HUDEP-2 (cell line): ENCODE measurements at regions not wholly inside any gene's neighbourhood (a gene's known extent, or its start where the extent isn't known, plus 50 kb on each side); places are given as distances from the start of the nearest gene placed in this dataset.
"Not testable (repeated sequence)": the region's sequence is repeated elsewhere in the genome, so short reads cannot be mapped to it uniquely, and the experiment has no call there.

Source experiments
- DNase-seq, 76 experiments: peaks; one replicate each; lab custom pipeline; 2025; ENCODE audit not compliant: unreplicated experiment in 76 of 76; lab: John Stamatoyannopoulos, UW

DNA sequence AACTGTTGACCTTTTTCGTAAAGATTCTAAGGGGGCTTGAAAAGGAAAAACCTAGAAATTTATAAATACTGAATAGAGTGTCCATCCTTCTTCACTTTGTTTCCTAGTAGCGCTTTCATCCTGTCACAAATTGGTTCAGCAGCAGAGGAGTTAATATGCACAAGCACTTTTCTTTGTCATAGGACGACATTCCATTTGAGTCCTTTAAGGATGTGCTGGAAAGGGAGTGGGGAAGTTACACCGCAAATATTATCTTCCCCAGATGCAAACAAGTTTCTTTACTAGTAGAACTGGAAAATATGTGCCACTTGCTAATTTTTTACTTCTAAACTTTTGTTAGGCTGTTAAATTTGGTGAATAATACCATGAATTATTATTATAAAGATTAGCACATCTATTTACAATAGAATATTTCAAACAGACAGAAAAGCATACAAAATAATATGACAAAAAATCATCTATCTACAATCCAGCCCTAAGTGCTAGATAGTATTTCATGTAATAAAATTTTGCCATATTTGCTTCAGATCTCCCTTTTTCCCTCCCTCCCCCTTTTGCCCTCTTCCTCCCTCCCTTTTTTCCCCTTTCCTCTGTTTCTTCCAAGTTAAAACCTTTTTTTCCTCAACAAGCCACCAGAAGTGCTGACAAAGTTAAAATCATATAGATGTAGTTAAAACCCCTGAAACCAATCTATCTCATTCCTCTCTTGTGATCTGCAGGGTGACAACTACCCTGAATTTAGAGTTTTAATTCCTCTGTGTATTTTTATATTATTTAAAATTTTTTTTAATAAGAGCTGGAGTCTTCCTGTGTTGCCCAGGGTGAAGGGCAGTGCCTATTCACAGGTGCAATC lies 50.5 kb upstream of the MAP4K3 start:
- no peak for DNase-seq

DNA sequence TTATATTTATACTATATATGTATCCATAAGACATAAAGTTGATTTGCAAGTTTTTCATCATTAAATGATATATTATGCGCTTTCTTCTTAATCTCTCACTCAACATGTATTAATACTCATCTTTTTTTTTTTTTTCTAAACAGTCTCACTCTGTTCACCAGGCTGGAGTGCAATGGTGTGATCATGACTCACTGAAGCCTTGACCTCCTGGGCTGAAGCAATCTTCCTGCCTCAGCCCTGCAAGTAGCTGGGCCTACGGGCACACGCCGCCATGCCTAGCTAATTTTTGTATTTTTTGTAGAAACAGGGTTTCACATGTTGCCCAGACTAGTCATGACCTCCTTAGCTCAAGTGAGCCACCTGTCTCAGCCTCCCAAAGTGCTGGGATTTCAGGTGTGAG lies 51.4 kb upstream of the MAP4K3 start:
- DNase-seq, result peak in 1 of 76 experiments; percentile 3

DNA sequence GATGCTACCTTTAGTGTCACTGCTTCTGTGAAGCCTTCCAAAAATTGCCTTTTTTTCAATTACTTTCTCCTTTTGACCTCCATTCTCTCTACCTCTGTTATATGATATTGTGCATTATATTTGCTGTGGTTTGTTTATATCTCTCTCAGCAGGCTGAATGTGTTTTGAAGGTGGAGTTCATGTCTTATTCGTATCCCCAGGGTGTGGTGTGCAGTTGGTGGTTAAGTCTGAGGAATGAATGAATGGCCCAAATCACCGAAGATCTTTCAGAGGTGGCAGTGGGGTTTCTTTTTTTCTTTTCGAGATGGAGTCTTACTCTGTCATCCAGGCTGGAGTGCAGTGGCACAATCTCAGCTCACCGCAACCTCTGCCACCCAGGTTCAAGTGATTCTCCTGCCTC lies 53.5 kb upstream of the MAP4K3 start:
- DNase-seq, result no peak

DNA sequence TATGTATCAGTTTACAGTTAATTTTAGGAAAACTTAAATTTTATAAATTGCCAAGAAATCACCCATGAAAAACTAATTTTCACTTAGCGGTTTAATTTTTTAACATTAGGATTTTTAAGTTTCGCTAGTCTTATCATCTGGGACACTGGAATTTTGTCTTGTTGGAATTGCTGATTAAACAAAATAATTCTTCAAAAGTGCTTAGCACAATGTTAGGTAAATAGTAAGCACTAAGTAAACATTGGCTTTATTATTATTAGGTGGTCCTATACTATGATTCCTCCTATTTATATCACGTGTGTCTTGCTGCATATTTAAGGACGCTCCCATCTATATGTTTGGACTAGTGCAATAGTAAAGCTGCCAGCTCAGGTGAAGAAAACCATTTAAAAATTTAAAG lies 54.6 kb upstream of the MAP4K3 start:
- no peak for DNase-seq

DNA sequence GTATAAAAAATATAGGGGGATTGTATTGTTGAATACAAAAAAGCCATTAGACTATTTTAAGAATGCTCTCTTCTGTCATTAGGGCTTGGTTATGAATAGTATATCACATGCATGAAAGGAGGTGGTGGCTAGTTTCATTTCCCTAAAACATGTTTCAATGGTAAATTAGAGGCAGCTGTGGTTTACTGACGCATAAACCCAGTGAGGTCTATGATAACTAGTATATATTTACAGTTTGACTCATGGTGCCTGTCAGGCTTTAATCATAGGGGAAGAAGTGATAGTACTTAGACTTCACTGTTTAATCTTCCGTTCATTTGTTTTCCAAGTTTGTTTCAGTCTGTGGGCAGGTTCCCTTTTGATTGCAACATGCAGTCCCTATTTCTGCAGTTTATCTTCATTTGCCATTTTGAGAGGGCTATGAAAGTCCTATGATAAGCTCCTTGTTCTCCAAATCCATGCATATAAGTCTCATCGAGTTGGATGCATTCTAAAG lies 55.1 kb upstream of the MAP4K3 start:
- DNase-seq, result peak in 2 of 76 experiments; percentile 10 to 15

DNA sequence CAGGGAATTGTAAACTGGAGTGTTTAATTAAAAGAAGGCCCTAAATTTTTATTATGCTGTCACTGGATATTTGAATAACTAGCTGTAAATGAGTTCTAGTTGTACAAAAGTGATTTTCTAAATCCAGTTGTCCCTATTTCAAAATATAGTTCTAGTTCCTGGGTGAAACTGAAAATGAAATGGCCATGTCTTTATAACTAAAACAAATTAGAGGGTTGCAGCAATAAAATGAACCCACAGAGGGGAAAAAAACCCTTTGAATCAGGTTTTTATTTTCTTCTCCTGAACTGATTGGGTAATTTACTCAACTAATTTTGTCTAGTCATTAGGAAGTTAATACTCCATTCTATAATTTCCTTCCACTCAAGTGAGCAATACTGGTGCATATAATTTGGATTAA lies 55.6 kb upstream of the MAP4K3 start:
- no peak for DNase-seq

DNA sequence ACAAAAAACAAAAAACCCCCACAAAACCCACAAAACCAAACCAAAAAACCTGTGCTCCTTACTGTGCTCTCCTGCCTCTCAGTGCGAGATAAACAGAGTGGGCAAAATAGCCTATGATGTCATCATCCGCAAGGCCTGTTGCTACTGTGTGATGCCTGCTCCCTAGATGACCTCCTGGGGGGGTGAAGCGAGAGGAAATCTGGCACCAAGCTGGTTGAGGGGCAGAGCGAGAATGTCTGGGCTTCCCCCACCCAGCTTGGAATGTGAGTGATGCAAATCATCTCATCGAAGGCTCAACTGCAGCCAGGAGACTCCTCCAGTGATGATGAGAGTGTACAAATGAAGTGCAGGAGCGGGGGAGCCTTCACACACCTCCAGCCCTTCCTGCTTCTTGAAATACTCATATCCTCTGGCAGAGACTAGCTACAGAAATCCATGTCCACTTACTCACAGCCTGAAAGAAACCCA lies 57.7 kb upstream of the MAP4K3 start:
- no peak for DNase-seq

DNA sequence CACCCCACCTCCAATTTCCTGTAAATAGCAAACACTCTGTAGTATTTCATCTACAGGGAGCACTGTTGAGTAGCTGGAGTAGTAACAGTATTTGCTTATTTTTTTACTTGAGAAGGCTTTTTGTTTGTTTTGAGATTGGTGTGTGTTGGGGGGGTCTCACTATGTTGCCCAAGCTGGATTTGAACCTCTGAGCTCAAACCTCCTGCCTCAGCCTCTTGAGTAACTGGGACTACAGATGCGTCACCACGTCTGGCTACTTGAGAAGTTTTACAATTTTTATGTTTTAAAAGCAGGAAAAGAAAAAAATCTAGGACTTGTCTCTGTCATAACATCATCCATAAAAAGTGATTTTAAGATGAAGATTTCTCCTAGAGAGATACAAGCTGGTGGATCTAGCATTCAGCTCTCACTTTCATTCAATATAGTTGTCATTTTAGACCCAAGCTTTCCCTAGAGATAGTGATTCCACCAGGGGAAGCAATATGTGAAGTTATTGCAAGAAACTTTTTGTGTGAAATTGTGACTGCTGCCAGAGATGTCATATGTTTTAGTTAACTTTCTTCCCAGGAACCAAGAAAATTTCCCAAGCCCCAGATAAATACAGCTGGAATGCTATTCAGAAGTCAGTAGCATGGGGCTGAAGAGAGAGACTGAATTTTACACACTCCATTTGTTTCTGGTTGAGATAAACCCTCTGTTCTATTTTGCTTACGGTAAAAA lies 60.2 kb upstream of the MAP4K3 start:
- no peak for DNase-seq

DNA sequence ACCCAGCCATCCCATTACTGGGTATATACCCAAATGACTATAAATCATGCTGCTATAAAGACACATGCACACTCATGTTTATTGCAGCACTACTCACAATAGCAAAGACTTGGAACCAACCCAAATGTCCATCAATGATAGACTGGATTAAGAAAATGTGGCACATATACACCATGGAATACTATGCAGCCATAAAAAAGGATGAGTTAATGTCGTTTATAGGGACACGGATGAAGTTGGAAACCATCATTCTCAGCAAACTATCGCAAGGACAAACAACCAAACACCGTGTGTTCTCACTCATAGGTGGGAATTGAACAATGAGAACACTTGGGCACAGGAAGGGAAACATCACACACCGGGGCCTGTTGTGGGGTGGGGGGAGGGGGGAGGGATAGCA lies 61.1 kb upstream of the MAP4K3 start:
- not testable (repeated sequence) for DNase-seq

DNA sequence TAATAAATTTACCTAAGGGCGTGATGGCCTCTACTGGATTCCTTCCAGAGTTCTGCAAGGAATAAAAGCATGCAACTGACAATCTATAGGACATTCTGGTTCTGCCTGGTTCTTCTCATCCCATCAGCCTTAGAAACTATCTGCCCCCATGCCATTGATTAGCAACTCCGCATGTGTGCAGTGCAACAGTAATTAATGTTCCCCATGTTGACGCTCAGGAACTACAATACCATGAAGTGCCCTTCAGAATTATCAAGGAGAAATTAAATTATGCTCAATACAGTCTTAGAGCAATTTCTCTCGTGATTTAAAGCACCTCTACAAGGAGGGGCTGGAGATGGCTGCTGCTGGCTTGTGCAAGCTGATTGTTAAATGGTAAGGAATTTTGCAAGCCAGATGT lies 61.7 kb upstream of the MAP4K3 start:
- no peak for DNase-seq

DNA sequence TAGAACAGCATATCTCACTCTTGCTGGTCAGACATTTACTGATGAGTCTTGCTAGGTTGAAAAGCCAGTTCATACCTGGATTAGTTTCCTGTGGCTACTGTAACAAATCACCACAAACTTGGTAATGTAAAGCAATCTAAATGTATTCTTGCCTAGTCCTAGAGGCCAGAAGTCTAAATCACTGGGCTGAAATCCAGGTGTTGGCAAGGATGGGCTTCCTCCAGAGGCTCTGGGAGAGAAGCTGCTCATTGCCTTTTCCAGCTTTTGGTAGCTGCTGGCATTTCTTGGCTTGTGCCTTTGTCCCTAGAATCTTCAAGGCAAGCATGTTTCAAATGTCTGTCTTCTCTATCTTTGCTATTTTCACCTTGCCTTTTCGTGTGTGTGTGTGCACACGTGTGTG lies 62.3 kb upstream of the MAP4K3 start:
- DNase-seq, result no peak

DNA sequence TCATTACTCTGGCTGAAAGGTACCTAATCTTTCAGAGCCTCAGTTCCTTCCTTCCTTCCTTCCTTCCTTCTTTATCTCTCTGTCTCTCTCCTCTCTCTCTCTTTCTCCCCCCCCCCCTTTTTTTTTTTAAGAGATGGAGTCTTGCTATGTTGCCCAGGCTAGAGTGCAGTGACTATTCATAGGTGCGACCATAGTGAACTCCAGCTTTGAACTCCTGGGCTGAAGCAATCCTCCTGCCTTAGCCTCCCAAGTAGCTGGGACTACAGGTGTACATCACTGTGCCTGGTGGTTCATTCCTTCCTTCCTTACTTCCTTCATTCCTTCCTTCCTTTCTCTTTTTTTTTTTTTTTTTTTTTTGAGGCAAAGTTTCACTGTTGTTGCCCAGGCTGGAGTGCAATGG lies 64.3 kb upstream of the MAP4K3 start:
- no peak for DNase-seq

DNA sequence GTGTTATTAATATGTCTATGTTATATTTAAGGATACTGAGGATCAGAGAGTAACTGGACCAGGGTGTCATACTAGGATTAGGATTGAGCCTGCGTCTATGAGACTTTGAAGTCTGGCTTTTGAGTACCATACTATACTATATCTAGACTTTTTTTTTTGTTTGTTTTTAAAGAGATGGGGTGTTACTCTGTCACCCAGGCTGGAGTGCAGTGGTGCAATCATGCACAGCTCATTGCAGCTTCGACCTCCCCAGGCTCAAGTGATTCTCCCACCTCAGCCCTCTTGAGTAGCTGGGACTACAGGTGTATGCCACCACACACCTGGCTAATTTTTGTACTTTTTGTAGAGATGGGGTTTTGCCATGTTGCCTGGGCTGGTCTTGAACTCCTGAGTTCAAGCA lies 66.2 kb upstream of the MAP4K3 start:
- DNase-seq, result no peak

DNA sequence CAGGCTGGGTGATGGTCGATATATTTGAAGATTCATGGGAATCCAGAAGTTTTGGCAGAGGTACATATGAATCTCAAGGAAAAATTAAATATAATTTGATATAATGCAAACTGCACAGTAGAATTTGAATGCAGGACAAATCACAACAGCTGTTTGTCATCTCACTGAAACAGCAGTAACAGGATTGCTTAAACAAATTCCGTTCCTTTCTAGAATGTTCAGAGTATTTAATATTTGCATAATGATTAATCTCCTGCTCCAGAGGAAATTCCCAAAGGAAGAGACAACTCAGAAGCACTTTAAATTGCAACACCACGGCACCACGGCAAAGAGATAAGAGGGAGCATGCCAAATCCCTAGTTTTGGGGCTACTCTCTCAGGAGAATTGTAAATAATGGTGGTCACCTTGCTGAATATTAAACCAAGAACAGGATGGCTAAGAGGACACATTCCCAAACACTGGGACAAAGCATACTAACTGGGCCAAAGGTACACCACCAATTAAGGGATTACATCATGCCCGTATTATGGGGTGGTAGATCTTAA lies 67.8 kb upstream of the MAP4K3 start:
- no peak for DNase-seq

DNA sequence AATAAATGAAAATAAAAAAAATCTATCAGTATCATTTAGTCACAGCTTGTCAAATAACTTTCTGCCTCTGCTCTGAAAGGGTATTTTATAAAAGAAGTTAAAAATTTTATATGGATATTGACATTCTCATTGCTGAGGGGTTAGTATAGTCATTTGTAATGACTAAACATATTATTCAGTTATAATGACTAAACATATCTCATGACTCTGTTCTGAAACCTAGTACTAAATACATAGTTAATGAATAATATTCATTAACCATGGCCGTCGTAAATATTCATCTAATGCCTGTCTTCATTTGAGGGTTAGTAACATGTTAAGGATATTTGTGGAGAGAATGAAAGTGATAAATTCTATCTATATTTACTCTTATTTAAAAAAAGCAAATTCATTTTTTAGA lies 69.1 kb upstream of the MAP4K3 start:
- no peak for DNase-seq

DNA sequence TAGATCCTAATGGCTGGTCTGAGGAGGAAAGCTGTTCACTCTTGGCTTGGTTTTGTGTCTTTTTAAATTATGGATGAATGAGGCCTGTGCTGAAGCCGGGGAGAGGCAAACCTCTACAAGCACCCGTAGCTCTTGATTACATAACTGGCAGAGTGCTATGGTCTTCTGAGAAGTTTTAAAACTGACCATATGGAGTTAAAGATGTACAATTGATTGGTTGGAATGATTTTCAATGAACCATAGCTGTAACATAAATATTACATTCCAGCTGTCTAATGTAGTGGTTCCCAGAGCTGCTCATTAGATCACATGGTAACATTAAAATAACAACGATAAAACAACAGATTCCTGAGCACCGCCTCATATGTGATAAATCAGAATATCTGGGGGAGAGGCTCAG lies 71.1 kb upstream of the MAP4K3 start:
- DNase-seq, result no peak

DNA sequence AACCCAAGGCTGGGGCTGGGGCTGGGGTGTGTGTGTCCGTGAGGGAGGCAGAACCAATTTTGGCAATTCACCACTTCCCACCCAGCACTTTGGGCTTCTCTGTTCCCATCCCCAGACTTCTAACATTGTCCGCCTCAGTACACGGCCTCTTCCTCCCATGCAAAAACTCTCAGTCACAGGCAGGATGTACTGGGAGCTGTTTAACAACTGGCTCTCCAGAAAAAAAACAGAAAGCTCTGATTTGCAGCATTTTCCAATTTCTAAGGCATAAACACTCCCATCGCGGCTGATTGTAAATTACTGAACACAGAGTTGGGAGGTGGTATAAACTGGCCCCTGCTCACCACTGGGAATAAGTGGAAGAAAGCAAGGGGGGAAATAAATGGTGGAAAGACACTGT lies 73.1 kb upstream of the MAP4K3 start:
- no peak for DNase-seq

DNA sequence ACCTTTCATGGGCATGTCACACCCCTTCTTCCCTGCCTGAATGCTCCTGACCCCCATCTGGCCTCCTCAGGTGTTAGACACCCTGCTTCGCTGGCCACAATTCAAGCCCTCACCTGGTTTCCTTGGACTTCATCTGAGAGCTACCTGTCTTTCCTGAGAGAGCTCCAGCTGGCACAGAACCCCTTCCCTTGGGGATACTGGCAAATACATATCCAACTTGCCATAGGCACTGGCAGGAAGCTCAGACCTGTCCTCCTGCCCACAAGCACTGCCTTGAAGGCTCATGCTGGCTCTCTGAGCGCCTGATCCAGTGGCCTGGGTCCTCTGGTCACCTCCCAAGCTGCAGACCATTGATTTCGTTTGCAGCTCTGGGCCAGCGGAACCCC lies 74.1 kb upstream of the MAP4K3 start:
- peak in 15 of 76 experiments; percentile 5 to 35 (median 14) for DNase-seq

DNA sequence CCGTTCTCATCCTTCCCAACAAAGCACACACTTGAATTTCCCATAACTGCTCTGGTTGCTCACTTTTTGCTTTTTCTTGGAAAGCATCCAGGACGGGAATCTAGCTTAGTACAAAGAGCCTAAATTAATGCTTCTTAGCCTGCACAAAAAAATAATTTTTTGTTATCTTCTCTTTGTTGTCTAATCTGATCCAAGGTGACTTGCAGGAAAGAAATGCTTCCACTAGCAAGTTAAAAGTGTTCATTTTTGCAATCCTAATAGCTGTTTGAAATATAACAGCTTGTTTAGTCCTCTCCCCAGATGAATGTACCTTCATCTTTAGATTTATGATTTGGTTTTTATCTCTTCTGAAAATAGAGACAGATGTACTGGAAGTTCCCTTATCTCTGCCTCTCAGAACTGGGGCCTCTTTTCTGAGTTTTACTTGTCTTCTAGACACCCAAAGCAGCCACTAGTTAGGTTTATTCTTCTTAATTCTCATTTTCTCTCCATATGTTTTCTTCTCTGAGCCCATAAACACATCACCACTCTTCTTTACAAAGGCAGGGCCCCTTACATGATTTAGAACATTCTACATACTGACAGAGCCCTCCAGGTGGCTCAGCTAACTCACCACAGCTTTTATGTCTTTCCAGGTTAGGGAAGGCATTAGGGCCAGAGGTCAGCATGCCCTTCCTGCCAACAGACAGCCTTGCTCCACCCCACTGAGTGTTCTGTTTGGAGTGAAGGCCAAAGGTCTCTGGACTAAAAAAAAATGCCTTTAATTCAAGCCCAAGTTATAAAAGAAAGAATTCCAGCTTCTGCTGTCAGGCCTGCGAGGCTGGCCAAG lies 74.7 kb upstream of the MAP4K3 start:
- peak in 70 of 76 experiments; percentile 14 to 86 (median 50) for DNase-seq

DNA sequence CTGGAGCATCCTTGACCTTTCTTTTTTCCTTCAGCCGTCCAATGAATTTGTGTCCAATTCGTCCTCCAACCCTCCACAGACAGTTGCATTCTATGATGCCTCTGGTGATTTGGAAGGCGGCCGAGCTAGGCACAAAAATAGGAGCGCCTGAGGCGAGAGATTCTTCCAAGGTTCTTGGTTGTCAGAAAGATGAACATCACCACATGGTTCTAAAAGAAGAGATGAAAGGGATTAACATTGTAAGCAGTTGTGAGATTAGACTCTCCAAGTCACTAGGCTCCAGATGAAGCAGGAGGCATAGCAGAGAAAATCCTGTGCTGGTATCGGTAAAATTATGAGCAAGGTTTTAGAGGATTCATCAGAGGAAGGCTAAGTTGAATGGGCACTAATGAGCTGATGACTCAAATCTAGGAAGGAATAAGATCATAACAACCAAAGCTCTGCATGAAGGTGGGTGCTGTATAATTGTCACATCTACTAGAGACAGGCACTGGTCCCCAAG lies 75.4 kb upstream of the MAP4K3 start:
- DNase-seq, result peak in 6 of 76 experiments; percentile 8 to 63 (median 33)
